ENCODE measurements at regions not wholly inside any gene's neighbourhood (a gene's known extent, or its start where the extent isn't known, plus 50 kb on each side); places are given as distances from the start of the nearest gene placed in this dataset.

DNA sequence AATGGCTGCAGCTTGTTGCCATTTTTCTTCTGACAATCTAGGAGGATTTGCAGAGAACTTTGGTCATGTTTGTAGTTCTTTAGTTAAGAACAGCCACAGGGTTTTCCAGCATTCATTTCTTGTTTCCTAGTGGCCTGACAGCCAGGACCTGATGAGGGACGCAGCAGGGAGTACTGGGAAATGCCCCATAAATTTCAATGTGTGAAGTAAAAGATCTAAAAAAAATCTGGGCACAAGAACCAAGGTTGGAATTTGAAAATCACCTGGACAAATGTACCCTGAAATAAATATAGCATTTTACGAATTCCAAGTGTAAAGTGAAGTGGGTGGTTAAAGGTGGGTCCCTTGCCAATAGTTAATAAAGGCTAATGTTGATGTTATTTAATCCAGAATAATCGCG, 195.0 kb downstream of the ZIC1 start:
- DNase-seq: no peak

DNA sequence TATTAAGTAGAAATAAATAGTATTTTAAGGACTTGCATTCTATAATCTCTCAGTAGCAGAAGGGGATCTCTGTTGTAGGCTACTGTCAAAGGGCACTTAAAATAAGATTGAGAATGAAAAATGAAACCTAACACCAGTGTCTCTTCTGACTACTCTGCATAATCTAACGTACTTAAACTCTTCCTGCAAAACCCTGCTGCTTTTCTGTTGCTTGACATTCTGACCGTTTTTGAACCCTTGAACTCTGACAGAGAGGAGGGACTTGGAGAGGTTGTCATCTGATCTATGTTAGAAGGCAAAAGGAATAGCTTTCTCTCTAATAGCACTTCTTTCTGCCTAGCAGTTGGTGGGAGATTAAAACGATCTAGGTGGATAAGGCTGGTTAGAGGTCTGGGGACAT, 204.6 kb downstream of the ZIC1 start:
- no peak for DNase-seq

DNA sequence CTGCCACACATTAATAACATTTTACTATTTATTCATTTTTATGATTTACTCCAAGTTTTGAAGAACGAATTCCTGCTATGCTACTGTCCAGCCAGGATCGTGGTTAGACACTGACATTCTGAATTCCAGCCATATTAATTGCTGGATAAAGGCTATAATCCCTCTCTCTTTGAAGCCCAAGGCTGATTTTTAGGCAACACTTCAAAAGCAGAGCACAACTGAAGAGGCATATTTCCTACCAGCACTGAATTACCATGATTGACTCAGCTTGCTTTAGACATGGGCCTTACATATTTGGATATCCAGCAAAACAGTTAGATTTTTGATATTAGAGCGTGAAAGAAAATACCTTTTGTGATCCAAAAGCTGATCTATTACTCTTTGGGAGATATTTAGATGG, 205.0 kb downstream of the ZIC1 start:
- DNase-seq: no peak

DNA sequence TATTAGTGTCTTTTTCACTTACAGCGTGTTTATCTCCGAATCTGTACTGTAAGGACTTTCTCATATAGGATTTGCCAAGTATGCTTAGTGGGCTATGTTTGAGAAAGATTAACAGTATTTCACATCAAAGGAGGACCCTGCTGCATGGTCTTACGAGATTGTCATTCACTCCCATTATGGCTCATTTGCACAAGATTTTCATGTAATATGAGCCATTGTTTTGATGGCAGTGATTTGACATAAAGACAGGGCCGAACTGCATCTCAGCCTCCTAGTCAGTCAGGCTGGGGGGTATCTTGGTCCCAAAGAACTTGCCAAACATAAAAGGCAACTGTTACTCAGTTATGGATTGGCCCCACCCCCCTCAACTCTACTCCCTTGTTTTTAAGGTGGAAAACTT, 205.9 kb downstream of the ZIC1 start:
- no peak for DNase-seq

DNA sequence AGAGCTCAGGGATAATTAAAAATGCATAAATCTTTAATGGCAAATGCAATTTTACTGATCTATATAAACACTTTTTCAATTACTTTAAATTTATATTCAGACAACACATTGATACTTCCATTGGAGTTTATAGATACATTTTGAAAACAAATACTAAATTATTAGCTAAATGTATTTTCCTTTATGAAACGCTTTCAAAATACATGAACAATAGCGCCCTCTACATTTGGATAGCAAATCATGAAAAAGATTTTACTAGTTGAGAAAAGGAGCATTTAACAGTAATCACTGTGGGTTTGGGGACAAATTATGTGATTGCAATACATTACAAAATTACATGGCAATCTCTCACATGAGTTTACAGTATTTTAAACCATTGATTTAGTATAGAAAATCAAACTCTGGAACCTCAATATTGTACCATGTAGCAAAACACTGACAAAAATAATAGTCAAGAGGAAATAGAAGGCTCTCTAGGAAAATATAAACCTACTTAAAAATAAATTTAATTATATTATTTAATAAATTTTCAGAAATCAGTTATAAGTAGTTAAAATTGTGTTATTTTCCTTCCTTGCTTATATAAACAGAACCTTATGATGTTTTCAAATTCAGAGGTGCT, 207.9 kb downstream of the ZIC1 start:
- no peak for DNase-seq

DNA sequence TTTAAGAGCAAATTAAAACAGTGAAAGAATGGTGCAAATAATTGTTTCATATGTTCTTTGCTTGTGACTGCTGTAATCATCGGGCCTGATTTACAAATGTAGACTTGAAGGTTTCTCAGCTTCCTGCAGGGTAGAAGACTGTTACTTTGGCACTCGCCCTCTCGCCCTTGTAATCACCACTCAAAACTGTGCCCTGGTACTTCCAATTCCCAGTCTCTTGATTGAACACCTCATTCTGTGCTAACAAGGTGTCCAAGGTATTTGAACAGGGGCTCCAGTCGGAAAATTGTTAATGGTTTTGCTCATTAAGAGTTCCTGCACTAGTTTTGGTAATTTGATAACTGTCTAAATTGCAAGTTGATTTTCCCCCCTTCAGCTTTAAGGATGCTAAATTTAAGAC, 209.5 kb downstream of the ZIC1 start:
- no peak for DNase-seq

DNA sequence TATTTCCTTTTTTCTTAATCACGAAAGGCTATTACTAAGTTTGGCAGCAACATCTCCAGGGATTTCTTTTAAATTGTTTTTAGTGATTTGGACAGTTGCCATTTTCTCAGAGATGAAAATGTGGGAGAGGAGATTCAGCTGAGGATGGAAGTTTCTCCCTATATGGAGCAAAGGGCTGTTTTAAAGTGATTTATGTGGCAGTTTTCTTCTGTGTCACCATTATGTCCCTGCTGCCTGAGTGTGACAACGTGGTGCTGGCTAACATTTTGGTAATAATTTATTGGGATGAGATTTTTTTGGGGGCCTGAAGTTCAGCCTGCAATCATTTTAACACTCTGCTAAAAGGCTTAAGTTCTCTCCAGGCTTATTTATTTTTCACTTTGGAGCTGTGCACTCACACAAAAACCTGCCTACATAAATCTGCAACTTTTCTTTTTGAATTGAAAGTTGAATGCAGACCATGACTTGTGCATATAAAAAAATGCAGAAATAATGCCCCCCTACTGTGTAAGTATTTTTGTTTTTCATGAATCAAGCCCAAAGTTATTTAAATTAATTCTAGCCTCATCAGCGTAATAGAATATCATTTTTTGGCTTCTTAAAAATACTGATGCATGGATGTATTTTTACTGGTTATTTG, 210.9 kb downstream of the ZIC1 start:
- DNase-seq: no peak

DNA sequence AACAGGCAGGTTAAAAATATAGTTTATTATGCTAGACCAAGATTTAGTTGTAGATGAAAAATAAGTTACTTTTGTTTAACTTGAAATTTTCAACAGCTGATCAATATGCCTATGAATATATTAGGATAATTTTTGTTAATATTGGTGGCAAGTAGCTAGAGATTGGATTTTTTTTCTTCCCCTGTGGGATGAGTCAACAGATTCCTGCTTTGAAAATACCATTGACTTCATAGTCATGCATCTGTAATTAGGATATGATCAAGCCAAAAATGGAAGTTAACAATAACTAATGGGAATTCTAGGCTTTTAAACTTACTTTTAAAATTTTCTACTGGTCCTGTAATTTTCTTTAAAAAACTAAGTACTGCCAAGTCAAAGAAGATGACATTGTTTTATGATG, 211.7 kb downstream of the ZIC1 start:
- no peak for DNase-seq

DNA sequence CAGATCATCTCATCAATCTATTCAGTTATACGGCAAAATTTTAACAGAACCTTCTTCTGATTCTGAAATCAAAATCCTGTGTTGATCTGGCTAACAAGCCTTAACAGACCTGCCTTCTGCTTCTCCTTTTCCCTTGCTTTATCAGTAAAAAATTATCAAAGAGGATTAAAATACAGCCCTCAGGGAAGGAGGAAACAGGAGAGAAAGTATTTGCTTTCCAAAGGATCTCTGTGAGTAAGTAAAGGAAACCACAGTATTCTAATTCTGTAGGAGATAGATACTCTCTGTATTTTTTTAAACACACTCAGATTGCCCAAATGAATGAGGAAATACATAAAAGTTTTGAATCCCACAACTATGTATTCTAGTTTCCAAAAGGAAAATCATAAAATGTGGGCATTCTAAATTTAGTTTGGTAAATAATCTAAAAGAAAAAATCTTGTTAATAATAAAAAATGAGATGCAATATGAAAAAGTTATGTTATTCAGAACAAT, 221.8 kb downstream of the ZIC1 start:
- peak; percentile 53 for DNase-seq

DNA sequence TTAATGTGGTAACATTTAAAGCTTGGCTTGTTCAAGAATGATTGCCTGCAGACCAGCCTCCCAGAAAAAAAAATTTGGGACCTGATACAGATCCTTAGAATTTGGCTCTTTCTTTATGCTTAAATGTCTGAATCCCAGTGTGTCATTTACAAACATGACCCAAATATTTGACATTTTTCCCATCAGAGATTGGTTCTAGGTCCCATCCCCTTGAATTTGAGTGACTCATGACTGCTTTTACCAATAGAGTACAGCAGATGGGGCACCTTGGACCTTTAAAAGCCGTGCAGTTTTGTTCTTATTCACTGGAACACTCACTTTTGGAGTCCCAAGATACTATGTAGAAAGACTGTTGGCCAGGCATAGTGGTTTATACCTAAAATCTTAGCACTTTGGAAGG, 231.6 kb downstream of the ZIC1 start:
- no peak for DNase-seq

DNA sequence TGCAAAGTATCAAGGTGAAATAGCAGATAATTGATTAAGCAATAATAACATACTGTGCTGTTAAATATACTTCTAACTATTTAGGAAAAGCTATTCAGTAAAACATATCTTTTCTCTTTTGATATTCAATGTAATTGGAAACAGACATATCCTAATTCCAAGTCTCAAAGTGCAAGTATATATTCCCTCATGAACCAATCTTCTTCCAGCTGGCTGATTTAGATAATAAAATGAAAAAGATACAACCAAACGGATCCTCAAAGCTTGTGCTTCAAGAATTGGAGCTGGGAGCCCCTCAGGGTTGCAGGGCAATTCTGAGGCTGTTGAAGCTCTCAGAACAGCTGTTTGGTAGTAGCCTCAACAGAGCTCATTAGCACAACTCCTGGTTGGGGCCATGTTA, 236.6 kb downstream of the ZIC1 start:
- DNase-seq: no peak

DNA sequence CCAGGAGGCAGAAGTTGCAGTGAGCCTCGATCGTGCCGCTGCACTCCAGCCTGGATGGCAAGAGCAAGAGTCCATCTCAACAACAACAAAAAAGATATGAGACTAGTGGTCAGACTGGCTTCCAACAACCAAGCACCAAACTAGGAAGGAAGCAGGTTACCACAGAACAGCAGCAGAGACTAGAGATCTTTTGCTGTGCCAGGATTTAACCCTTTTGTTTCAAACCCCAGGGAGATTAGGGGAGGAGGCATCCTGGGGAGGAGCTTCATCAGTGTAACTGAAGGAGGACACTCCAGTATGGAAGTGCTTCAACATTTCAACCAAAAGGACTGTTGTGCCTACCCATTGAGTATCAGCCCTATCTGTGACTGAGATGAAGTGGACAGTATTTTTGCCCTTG, 240.3 kb downstream of the ZIC1 start:
- DNase-seq: no peak

DNA sequence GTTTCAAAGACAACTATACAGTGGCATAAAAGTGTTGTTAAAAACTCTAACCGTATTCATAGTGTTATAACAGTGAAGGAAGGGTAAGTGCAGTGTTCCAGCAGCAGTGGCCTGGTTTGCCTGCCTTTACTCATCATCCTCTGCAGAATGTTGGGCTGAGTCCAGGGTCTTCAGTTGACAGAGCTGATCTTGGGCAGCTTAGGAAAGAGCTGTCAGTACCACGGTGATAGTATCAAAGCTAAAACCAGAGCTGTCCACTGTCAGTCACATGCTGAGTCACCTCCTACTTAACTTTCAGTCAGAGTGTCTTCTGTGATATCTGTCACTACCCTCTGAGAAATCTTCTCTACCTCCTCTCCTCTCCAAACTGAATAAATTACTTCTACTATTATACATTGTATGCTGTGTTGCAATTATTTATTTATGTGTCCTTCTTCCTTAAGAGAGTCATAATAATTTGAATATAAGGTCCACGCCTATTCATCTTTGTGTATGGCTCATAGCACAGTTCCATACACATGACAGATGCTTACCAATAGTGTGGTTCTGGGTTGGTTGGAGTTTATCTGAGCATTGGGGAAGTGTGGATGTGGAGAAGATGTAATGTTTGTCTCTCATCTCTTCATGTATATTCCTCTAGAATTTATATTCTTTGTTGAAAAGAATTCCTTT, 242.1 kb downstream of the ZIC1 start:
- DNase-seq: peak; percentile 30

DNA sequence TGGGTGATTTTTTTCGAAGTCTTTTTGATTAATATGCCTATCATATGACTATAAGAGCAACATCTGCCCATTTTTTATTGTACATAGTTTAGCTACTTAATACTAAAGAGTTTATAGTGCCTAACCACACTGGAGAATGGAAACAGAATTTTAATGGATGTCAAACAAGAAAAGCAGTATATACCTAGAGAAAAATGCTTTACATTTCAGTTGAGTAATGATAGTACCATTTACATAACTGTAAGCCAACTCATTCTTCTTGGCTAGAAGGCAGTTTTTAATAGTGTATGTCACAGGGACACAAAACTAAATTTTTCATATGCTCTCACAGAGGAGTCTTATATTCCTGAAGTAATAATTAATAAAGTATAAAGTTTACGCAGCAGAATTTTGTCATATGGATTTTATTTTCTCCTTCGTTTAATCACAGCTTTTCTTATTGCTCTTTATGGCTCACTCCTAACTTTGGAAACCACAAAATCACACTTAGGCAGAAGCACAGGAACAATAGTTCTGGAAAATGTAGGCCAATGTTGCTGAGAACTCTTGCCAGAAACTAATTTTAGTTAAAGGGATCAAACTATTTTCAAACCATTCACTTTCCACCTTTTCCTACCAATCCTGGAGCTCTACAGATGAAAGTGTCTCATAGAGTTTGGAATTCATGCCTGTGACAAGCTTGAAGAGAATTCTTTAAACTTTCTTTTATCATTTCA, 243.6 kb downstream of the ZIC1 start:
- DNase-seq: no peak

DNA sequence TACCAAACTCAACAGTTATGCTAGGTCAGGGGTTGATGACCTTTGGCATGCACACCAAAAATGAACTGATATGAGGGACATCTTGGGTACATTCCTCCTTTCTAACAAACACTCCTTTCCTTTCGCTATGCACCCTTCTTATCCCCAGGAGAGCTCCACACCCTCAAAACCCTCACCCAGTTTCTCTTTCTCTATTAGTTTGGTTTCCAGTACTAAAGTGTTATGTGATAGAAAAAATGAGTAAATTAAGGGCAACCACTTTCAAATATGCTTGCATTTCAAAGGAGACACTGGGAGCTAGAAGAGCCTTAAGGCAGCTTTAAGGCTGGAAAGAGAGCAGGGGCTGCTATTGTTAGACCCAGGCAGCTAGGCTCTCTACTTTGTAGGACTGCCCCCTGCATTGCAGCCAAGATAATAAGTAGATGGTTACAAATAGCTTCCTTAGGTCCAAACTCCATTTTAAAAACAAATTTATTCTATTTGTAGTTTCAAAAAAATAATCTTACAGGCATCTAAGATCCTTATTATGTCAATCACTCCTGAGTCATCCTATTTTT, 244.3 kb downstream of the ZIC1 start:
- no peak for DNase-seq

DNA sequence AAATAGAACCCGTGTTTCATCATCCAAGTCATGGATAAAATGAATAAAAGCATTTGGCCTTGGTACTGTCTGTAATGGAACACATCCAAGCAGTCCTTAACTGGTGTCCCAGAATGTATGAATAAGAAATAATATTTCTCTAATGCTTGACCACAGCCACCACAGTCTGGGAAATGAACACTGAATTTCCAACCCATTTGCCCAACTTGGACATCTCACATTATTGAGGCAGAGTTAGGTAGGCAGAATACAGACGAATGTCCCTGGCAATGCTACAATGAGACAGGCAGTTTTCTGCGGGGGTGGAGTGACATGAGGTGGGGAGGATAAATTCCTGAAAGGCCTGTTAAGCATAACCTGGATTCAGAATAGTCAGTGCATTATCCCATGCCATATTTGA, 245.7 kb downstream of the ZIC1 start:
- DNase-seq: peak; percentile 27

DNA sequence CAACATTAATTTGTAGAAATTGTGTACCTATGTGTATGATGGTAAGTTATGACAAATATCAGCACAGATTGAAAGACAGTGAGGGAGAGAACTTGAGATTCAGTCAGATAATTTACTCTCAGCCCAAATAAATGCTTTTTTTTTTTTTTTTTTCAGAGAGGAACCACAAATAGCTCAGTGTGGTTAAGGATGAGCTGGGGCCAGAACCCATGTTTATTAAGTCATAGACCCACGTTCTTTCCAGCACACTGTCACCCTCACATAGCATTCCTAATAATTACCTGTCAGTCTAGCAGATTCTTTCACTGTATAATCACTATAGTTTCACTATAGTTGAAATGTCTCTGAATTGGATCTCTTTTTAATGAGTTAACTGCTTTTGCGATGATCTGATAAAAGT, 246.1 kb downstream of the ZIC1 start:
- DNase-seq: peak; percentile 24

DNA sequence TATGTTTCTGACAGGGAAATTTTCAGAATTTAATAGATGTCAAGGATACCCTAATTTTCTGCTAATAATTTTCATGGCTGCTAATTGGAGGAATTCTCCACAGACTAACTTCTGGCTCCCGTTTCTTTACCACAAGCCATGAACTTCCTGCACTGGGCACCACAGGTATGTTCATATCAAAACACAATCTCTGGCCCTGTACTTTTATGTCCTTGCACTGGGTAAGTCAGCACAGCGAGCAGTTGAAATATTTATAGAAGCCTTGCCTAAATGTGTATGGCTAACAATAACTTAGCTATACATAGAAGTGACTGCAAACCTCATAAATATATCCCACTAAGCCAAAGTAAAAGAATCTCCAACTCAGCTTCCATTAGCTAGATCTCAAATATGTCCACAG, 246.9 kb downstream of the ZIC1 start:
- no peak for DNase-seq

DNA sequence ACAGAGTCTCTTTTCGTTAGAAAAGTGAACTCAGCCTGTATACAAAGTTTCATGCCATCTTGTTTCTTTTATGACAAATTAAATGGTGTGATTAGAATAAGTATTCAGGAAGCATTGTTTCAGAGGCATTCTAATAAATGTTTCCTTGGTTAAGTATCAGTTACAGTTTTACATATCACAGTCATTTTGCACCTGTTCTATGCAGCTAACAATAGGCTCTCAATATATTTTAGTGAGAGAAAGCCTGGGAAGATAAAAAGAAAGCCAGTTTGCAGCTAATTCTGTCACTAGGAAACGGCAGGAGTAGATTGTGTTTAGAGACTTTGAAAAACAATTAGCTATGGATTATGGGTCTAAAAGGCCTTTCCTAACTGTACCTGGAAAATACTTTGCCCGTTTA, 252.8 kb downstream of the ZIC1 start:
- DNase-seq: no peak

DNA sequence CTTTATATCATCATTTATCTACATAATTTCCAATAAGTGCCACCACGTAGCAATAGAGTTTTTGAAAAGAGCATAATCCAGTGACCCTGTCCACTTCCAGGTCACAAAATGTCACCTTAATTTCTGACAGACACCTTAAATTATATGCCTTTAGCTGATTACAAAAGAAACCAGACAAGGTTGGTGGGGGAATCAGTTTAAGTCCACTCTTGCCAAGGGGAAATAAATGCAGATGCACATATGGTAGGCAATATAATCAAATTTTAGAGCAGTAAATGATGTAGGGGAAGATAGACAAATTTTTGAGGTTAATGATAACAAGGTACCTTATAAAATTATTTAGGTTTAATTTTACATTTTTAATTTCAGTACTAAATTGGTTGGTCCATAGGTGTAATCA, 253.5 kb downstream of the ZIC1 start:
- DNase-seq: no peak

DNA sequence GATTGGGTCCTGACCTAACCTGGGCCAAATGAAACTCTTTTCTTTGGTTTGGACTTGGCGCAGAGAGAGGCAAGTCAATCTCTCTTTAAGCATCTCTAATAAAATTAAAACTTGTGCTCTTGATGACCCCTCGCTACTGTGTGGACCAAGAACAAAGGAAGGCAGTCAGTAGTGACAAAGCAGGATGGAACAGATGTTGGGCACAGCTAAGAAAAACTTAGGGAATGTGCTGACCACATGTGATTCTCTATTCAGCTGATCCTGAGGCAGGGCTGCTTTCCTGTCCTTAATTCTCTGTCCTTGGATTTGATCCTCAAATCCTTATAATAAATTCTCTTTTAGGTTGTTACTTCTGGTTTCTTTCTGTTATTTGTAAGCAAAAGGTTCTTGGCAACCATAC, 259.9 kb downstream of the ZIC1 start:
- no peak for DNase-seq

DNA sequence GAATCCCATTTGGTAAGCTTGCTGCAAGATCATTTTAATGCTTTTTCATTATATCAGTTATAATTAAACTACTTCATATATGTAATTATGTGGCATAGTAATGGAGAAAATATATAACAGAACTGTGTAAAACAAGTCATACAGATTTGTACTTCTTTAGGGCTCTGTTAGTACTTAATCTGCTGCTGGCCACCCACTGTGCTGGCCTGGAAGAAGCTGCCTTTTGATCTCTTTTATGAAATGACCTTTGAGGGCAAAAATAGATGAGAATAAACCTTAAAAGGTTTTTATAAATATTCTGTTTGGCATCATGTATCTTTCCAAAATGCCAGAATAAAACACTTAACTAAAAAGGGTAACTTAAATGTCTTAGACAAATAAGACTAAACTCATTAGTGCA, 262.9 kb downstream of the ZIC1 start:
- no peak for DNase-seq

DNA sequence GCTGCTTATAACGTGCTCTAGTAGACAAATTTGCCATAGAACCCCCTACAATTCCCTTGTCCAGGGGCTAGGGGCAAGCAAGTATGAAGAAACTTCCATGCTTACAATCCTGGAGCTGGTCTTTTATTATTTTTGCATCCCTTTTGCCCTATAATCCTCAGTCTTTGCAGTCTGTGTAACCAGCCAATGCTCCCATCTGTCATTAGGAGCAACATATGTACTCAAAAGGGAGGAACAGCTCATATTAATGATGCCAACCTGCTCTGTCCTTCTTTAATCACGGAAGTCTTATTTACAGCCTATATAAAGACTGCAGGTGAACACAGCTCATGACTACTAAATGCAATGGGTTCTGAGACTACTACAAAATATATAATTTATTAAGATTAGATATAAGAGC, 263.3 kb downstream of the ZIC1 start:
- no peak for DNase-seq

DNA sequence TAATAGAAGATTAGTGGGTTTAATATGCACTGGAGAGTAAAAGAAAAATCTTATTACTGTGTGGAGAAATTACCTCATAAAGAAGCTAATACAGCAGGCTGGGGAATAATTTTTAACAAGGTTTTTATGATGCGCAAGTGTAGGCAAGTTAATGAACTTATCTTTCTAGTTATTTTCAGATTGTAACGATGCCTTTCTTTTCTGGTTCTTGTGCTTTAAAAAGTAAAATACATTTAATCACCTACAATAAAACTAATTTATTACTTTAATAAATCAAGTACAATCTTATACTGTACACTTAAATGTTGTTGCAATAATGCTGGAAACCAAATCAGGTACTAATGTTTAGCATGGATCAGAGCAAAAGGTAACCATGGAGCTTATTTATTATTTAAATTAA, 266.6 kb downstream of the ZIC1 start:
- DNase-seq: no peak
